HepG2 (cell line): ENCODE measurements at regions not wholly inside any gene's neighbourhood (a gene's known extent, or its start where the extent isn't known, plus 50 kb on each side); places are given as distances from the start of the nearest gene placed in this dataset.

Experiments
- ATF6 ChIP-seq: sonication (generic); formaldehyde crosslinking; conservative IDR thresholded peaks from 2 replicates; pipeline ENCODE4 v1.4.0; 2020; ENCODE audit warnings: missing genetic modification reagents
- CAMTA2 ChIP-seq: sonication (generic); formaldehyde crosslinking; IDR thresholded peaks from 2 replicates; pipeline ENCODE4 v1.4.0; 2020; ENCODE audit warnings: mild to moderate bottlenecking, missing genetic modification reagents, borderline replicate concordance
- FOSL2 ChIP-seq: sonication (generic); formaldehyde crosslinking; IDR thresholded peaks from 2 replicates; pipeline ENCODE4 v1.4.0; 2020; ENCODE audit warnings: missing genetic modification reagents
- FOXO1 ChIP-seq: sonication (generic); formaldehyde crosslinking; IDR thresholded peaks from 2 replicates; pipeline ENCODE4 v1.4.0; 2020; ENCODE audit warnings: missing genetic modification reagents
- HNF4A ChIP-seq: sonication (generic); formaldehyde crosslinking; IDR thresholded peaks from 2 replicates; pipeline ENCODE4 v1.4.0; 2020; ENCODE audit warnings: missing genetic modification reagents
- IKZF1 ChIP-seq: fragments of 450-650 bp; IDR thresholded peaks from 2 replicates; pipeline ENCODE4 v1.7.1; 2016
- KAT8 ChIP-seq: IDR thresholded peaks from 2 replicates; pipeline ENCODE4 v1.6.1; 2016; ENCODE audit warnings: missing genetic modification reagents, missing compliant biosample characterization
- KDM3A ChIP-seq: IDR thresholded peaks from 2 replicates; pipeline ENCODE4 v1.6.1; 2018; ENCODE audit warnings: low read depth, missing compliant biosample characterization
- RBM39 ChIP-seq: fragments of 200-400 bp; formaldehyde crosslinking; IDR thresholded peaks from one replicate; pipeline ENCODE4 v1.6.1; 2018; ENCODE audit warnings: antibody characterized with exemption, mild to moderate bottlenecking, low read depth, low read length; ENCODE audit not compliant: poor library complexity, severe bottlenecking
- REL ChIP-seq: sonication (generic); formaldehyde crosslinking; conservative IDR thresholded peaks from 2 replicates; pipeline ENCODE4 v1.8.0; 2022; ENCODE audit warnings: mild to moderate bottlenecking, missing genetic modification reagents, moderate library complexity
- SAP130 ChIP-seq: IDR thresholded peaks from 2 replicates; pipeline ENCODE4 v1.6.1; 2016; ENCODE audit warnings: low read depth
- SMARCC2 ChIP-seq: fragments of 450-650 bp; IDR thresholded peaks from 2 replicates; pipeline ENCODE4 v1.6.1; 2017; ENCODE audit warnings: antibody characterized with exemption, mild to moderate bottlenecking
- THAP8 ChIP-seq: sonication (generic); formaldehyde crosslinking; IDR thresholded peaks from 2 replicates; pipeline ENCODE4 v1.5.1; 2020; ENCODE audit warnings: missing genetic modification reagents, mild to moderate bottlenecking, borderline replicate concordance
- THRA ChIP-seq: sonication (generic); formaldehyde crosslinking; IDR thresholded peaks from 2 replicates; pipeline ENCODE4 v1.4.0; 2020; ENCODE audit warnings: missing genetic modification reagents, borderline replicate concordance
- ZNF260 ChIP-seq: sonication (generic); formaldehyde crosslinking; IDR thresholded peaks from 2 replicates; pipeline ENCODE4 v1.4.0; 2020; ENCODE audit warnings: missing genetic modification reagents, low read depth, mild to moderate bottlenecking, borderline replicate concordance
- ZNF354B ChIP-seq: sonication (generic); formaldehyde crosslinking; IDR thresholded peaks from 2 replicates; pipeline ENCODE4 v1.8.0; 2022; ENCODE audit warnings: mild to moderate bottlenecking, missing genetic modification reagents
- ZNF441 ChIP-seq: sonication (generic); formaldehyde crosslinking; IDR thresholded peaks from 2 replicates; pipeline ENCODE4 v1.7.0; 2021; ENCODE audit warnings: missing genetic modification reagents, borderline replicate concordance
- ZNF512B ChIP-seq: sonication (generic); formaldehyde crosslinking; IDR thresholded peaks from 2 replicates; pipeline ENCODE4 v1.5.1; 2020; ENCODE audit warnings: missing genetic modification reagents, mild to moderate bottlenecking, borderline replicate concordance
- ZNF674 ChIP-seq: sonication (generic); formaldehyde crosslinking; IDR thresholded peaks from 2 replicates; pipeline ENCODE4 v1.5.0; 2020; ENCODE audit warnings: low read depth, mild to moderate bottlenecking, missing genetic modification reagents
- ZNF724P ChIP-seq: sonication (generic); formaldehyde crosslinking; IDR thresholded peaks from 2 replicates; pipeline ENCODE4 v1.8.0; 2022; ENCODE audit warnings: missing genetic modification reagents, borderline replicate concordance
- ZSCAN9 ChIP-seq: IDR thresholded peaks from 2 replicates; pipeline ENCODE4 v1.6.1; 2016; ENCODE audit warnings: borderline replicate concordance

GRCh38 chr11:71179877-71180605 is 72.3 kb downstream of the SHANK2 start (continued):
- TF ChIP-seq FOSL2 (CRISPR knock-in tag) = peak; percentile 23; the same call in 1 of the 2 replicates
- no peak for TF ChIP-seq ZNF441 (CRISPR knock-in tag)
- TF ChIP-seq ZNF724P = no peak
- TF ChIP-seq ZNF354B (CRISPR knock-in tag) = no peak
- TF ChIP-seq ZSCAN9 (CRISPR knock-in tag) = no peak
- no peak for TF ChIP-seq IKZF1
- no peak for TF ChIP-seq THAP8 (CRISPR knock-in tag)
- no peak for TF ChIP-seq RBM39
- peak; percentile 58; the same call in 1 of the 2 replicates for TF ChIP-seq THRA (CRISPR knock-in tag)
- TF ChIP-seq ATF6 (CRISPR knock-in tag) = no peak
- no peak for TF ChIP-seq FOXO1 (CRISPR knock-in tag)
- no peak for TF ChIP-seq CAMTA2 (CRISPR knock-in tag)
- peak; percentile 37; the same call in 1 of the 2 replicates for TF ChIP-seq SAP130 (CRISPR knock-in tag)
- TF ChIP-seq ZNF674 = no peak
- no peak for TF ChIP-seq REL (CRISPR knock-in tag)
- TF ChIP-seq KDM3A (CRISPR knock-in tag) = no peak
- no peak for TF ChIP-seq ZNF260 (CRISPR knock-in tag)
- TF ChIP-seq KAT8 = peak; percentile 32; the same call in 1 of the 2 replicates
- no peak for TF ChIP-seq ZNF512B (CRISPR knock-in tag)
- no peak for TF ChIP-seq SMARCC2
- TF ChIP-seq HNF4A (CRISPR knock-in tag) = peak; percentile 88
